ENCODE measurements at regions not wholly inside any gene's neighbourhood (a gene's known extent, or its start where the extent isn't known, plus 50 kb on each side); places are given as distances from the start of the nearest gene placed in this dataset.

DNA sequence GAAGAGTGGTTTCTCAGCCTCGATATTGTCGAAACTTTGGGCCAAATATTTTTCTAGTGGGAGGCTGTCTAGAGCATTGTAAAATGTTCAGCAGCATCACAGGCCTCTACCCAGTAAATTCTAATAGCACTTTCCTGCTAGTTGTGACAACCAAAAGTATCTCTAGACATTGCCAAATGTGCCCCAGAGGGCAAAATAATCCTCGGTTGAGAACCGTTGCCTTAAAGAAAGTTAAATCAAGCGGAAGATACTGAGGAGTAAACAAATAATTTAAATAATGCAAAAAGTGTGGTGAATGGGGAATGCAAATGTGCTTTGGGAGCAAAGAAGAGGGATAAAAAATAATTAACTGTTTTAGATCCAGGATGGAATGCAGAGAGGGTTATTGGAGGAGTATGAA, 106.4 kb upstream of the ASCC3 start:
- TF ChIP-seq POLR2A (IDR thresholded peaks at IDR 0.05), result no peak
- TF ChIP-seq, protein P1, sequence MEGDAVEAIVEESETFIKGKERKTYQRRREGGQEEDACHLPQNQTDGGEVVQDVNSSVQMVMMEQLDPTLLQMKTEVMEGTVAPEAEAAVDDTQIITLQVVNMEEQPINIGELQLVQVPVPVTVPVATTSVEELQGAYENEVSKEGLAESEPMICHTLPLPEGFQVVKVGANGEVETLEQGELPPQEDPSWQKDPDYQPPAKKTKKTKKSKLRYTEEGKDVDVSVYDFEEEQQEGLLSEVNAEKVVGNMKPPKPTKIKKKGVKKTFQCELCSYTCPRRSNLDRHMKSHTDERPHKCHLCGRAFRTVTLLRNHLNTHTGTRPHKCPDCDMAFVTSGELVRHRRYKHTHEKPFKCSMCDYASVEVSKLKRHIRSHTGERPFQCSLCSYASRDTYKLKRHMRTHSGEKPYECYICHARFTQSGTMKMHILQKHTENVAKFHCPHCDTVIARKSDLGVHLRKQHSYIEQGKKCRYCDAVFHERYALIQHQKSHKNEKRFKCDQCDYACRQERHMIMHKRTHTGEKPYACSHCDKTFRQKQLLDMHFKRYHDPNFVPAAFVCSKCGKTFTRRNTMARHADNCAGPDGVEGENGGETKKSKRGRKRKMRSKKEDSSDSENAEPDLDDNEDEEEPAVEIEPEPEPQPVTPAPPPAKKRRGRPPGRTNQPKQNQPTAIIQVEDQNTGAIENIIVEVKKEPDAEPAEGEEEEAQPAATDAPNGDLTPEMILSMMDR (IDR thresholded peaks at IDR 0.05), result no peak

Data from gastroesophageal sphincter (tissue), 3 donors.